Breast epithelium (tissue), 4 donors: ENCODE measurements at regions not wholly inside any gene's neighbourhood (a gene's known extent, or its start where the extent isn't known, plus 50 kb on each side); places are given as distances from the start of the nearest gene placed in this dataset.

Experiments
- DNase-seq, 2 donors: peaks; one replicate each; pipeline ENCODE4 v3.0.0-alpha.2; 2019; ENCODE audit warnings: low spot score in 2 of 2
- H3K27ac ChIP-seq, 2 donors: fragments of 200-600 bp; sonication (generic) in 1 of 2; one replicate each; pipeline ENCODE4 v1.5.1; 2016 to 2019; ENCODE audit warnings: mild to moderate bottlenecking in 1 of 2
- H3K27me3 ChIP-seq, 2 donors: fragments of 200-600 bp; sonication (generic) in 1 of 2; one replicate each; pipeline versions ENCODE4 v1.5.1 to v1.6.0; 2017 to 2019; ENCODE audit warnings: control low read depth in 1 of 2, mild to moderate bottlenecking in 1 of 2
- H3K36me3 ChIP-seq: fragments of 200-600 bp; one replicate; pipeline ENCODE4 v1.5.1; 2019
- H3K4me1 ChIP-seq, 2 donors: fragments of 200-600 bp; sonication (generic); one replicate each; pipeline ENCODE4 v1.5.1; 2016 to 2019; ENCODE audit warnings: control low read depth in 1 of 2
- H3K4me3 ChIP-seq, 3 donors: fragments of 200-600 bp; sonication (generic); 1 replicate in 2 of 3; 2 replicates in 1 of 3; pipeline ENCODE4 v1.5.1; 2016 to 2019; ENCODE audit warnings: mild to moderate bottlenecking in 3 of 3, moderate library complexity in 2 of 3
- H3K9me3 ChIP-seq, 2 donors: fragments of 200-600 bp; sonication (generic) in 1 of 2; one replicate each; pipeline ENCODE4 v1.5.1; 2016 to 2019; ENCODE audit warnings: control low read depth in 1 of 2
- POLR2A ChIP-seq: fragments of 450-650 bp; IDR thresholded peaks from one replicate; pipeline ENCODE4 v1.6.1; 2016; ENCODE audit warnings: antibody characterized with exemption, mild to moderate bottlenecking, moderate library complexity
- POLR2AphosphoS5 ChIP-seq, 3 donors: sonication (generic); formaldehyde crosslinking; IDR thresholded peaks; one replicate each; pipeline ENCODE4 v1.6.1; 2017; ENCODE audit warnings: antibody characterized with exemption in 3 of 3
- intact Hi-C: fragments of 100-400 bp; cut with DNase I; formaldehyde crosslinking; loops from one replicate; pipeline ENCODE4 v1.15.1; 2023; ENCODE audit warnings: low total_unique reads
- TF ChIP-seq, protein P1 (sequence below), 3 donors: fragments of 450-650 bp; IDR thresholded peaks; one replicate each; pipeline ENCODE4 v1.5.1; 2016 to 2017; ENCODE audit warnings: antibody characterized with exemption in 3 of 3, mild to moderate bottlenecking in 3 of 3, moderate library complexity in 3 of 3

DNA sequence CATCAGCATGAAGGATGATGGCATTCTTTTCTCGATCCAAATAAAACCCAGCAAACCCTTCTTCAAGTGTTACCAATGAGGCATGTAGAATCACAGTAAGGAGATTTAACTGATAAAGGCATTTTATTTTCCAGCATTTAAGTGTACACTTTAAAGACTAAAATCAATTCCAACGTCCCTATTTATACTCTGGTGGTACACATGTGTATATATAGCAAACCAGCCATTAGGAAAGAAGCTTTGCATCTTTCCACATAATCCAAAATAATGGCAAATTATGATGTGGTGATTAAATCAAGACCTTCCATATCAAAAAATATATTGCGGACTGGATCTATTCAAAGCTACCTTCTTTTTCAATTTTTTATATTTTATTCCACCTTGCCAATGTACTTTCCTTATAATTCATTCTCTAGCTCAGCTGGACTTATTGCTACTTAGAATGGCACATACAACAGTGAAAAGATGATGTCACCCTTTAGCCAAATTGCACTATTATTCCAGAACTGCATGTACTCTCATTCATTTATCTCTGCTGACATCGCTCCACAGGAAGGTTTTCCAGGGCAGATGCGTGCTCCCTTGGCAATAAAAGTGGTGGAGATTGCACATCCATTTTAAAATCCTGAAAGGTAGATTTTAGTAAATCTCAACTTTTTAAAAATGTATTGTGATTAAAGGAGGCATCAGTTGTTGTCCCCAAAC, 63.3 kb upstream of the SLC30A5 start:
- Histone ChIP-seq H3K27me3 (no peaks in the 10 kb centered on the region), H3K36me3 (no peaks in the 10 kb centered on the region), H3K4me1 (no peaks in the 10 kb centered on the region), H3K9me3 (no peaks in the 10 kb centered on the region), H3K27ac (no peak overlapping the region), H3K4me3 (no peak overlapping the region)
- no peak for DNase-seq
- TF ChIP-seq POLR2A (no peak), POLR2AphosphoS5 (IDR thresholded peaks at IDR 0.05) (no peak)
- TF ChIP-seq, protein P1, sequence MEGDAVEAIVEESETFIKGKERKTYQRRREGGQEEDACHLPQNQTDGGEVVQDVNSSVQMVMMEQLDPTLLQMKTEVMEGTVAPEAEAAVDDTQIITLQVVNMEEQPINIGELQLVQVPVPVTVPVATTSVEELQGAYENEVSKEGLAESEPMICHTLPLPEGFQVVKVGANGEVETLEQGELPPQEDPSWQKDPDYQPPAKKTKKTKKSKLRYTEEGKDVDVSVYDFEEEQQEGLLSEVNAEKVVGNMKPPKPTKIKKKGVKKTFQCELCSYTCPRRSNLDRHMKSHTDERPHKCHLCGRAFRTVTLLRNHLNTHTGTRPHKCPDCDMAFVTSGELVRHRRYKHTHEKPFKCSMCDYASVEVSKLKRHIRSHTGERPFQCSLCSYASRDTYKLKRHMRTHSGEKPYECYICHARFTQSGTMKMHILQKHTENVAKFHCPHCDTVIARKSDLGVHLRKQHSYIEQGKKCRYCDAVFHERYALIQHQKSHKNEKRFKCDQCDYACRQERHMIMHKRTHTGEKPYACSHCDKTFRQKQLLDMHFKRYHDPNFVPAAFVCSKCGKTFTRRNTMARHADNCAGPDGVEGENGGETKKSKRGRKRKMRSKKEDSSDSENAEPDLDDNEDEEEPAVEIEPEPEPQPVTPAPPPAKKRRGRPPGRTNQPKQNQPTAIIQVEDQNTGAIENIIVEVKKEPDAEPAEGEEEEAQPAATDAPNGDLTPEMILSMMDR (IDR thresholded peaks at IDR 0.05), result no peak
- intact Hi-C loops, result no loop called here

DNA sequence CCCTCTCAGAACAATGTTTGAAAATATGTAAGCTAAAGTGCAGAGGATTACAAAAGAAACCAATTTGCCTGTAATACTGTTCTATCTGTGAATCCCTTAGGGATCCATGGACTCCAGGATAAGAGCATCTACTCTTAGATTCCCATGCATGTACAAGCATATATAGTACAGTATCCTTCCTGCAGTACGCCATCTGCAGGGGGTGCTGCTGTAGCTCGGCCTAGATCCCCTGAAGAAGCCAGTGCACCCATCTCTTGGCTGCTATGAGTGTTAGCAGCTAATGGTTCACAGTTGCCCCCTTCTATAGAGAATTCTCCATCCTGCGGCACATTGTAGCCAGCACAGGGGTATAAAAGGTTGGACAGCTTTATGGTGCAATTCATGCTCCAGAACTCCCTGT, 61.8 kb upstream of the SLC30A5 start:
- H3K27ac ChIP-seq, result no peak overlapping the region
- TF ChIP-seq, protein P1 (IDR thresholded peaks at IDR 0.05), result no peak
- TF ChIP-seq POLR2AphosphoS5 (IDR thresholded peaks at IDR 0.05) (no peak), POLR2A (no peak)
- DNase-seq, result no peak
- no peaks in the 10 kb centered on the region for H3K4me1 ChIP-seq
- no peaks in the 10 kb centered on the region for H3K9me3 ChIP-seq
- no peaks in the 10 kb centered on the region for H3K36me3 ChIP-seq
- H3K4me3 ChIP-seq, result no peak overlapping the region
- intact Hi-C loops, result no loop called here
- H3K27me3 ChIP-seq, result no peaks in the 10 kb centered on the region

DNA sequence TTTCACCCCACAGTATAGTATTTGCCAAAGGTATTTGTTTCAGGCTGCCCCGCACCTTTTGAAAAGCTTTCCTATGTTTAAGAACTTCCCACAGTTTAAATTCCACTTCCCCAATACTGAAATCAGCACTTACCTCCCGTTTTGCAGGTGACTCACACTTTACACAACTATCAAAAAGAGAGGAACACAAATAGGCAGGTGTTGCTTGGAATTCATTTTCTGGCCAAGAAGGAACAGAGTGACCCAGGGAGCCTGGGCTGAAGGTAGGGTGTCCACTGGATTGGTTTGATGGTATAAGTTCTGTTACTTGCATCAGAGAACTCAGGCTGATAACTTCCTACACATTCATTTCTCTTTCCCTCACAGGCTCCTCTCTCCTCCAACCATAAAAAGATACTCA, 60.1 kb upstream of the SLC30A5 start:
- H3K36me3 ChIP-seq, result no peaks in the 10 kb centered on the region
- H3K4me3 ChIP-seq, result no peak overlapping the region
- no peak overlapping the region for H3K27ac ChIP-seq
- DNase-seq, result no peak
- H3K4me1 ChIP-seq, result no peaks in the 10 kb centered on the region
- intact Hi-C loops, result no loop called here
- TF ChIP-seq POLR2AphosphoS5 (IDR thresholded peaks at IDR 0.05) (no peak), POLR2A (no peak)
- TF ChIP-seq, protein P1 (IDR thresholded peaks at IDR 0.05), result no peak
- H3K27me3 ChIP-seq, result no peaks in the 10 kb centered on the region
- no peaks in the 10 kb centered on the region for H3K9me3 ChIP-seq

DNA sequence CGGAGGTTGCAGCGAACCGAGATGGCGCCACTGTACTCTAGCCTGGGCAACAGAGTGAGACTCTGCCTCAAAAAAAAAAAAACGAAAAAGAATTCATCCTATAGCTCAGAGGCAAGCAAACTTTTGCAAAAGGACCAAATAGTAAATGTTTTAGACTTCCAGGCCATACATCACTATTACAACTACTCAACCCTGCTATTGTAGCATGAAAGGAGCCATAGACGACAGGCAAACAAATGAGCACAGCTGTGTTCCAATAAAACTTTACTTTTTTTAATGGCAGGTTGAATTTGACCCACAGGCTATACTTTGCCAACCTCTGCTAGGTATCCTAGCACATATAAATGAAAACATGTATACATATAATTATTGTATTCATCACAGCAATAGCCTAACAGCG, 58.9 kb upstream of the SLC30A5 start:
- Histone ChIP-seq H3K27me3 (no peaks in the 10 kb centered on the region), H3K9me3 (no peaks in the 10 kb centered on the region), H3K36me3 (no peaks in the 10 kb centered on the region), H3K4me3 (no peak overlapping the region), H3K27ac (no peak overlapping the region), H3K4me1 (no peaks in the 10 kb centered on the region)
- TF ChIP-seq POLR2A (no peak), POLR2AphosphoS5 (IDR thresholded peaks at IDR 0.05) (no peak)
- TF ChIP-seq, protein P1 (IDR thresholded peaks at IDR 0.05), result no peak
- no peak for DNase-seq
- intact Hi-C loops, result no loop called here

DNA sequence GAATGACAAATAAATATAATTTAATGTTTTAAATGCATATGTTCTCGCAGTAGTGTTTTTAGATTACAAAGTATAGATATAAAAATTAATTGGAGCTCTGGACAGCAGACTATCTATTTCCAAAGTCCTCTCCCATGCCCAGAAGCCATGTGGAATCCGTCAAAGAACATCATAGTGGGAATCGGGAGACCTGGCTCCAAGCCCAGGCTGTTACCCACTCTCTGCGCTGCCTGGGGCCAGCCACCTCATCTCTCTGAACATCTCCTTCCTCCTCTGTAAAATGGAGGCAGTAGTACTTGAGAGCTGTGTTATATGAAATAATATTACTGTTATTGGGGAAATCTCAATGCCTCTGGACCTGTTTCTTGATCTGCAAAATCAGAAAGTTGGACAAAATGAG, 58.1 kb upstream of the SLC30A5 start:
- no peak overlapping the region for H3K27ac ChIP-seq
- H3K4me3 ChIP-seq, result no peak overlapping the region
- intact Hi-C loops, result no loop called here
- no peaks in the 10 kb centered on the region for H3K4me1 ChIP-seq
- H3K27me3 ChIP-seq, result no peaks in the 10 kb centered on the region
- H3K9me3 ChIP-seq, result no peaks in the 10 kb centered on the region
- TF ChIP-seq, protein P1 (IDR thresholded peaks at IDR 0.05), result no peak
- no peak for TF ChIP-seq POLR2A
- TF ChIP-seq POLR2AphosphoS5 (IDR thresholded peaks at IDR 0.05), result no peak
- H3K36me3 ChIP-seq, result no peaks in the 10 kb centered on the region
- no peak for DNase-seq
